ENCODE measurements at regions not wholly inside any gene's neighbourhood (a gene's known extent, or its start where the extent isn't known, plus 50 kb on each side); places are given as distances from the start of the nearest gene placed in this dataset.

- H3K4me1 ChIP-seq (ENCODE audit: control insufficient read depth, extremely low read depth, insufficient read depth, low read length), result no peaks in the 10 kb centered on the region
- H2AFZ ChIP-seq (ENCODE audit: low read length), result no peak overlapping the region
- H4K20me1 ChIP-seq (ENCODE audit: control insufficient read depth, extremely low read depth, insufficient read depth, low read length), result no peaks in the 10 kb centered on the region
- no peaks in the 10 kb centered on the region for H3K9me3 ChIP-seq (ENCODE audit: control insufficient read depth, insufficient read depth, low read depth, low read length)
- H3K4me3 ChIP-seq (replicated peaks in 1 of 4; ENCODE audit: control extremely low read depth in 1 of 4, insufficient read depth in 1 of 4, low read depth in 3 of 4, low read length in 4 of 4), result no peak overlapping the region
- H3K27me3 ChIP-seq (ENCODE audit: control insufficient read depth, insufficient read depth, low read length), result no peaks in the 10 kb centered on the region
- H3K79me2 ChIP-seq (ENCODE audit: control insufficient read depth, insufficient read depth, low read length), result no peaks in the 10 kb centered on the region
- H3K36me3 ChIP-seq (ENCODE audit: control insufficient read depth, insufficient read depth, low read length), result no peaks in the 10 kb centered on the region
- no peak overlapping the region for H3K27ac ChIP-seq (ENCODE audit: insufficient read depth, low read length)
- TF ChIP-seq EZH2 (IDR thresholded peaks at IDR 0.05; ENCODE audit: low read length, missing control alignments) (no peak), CTCF (conservative IDR thresholded peaks at IDR 0.05 in 1 of 2, IDR thresholded peaks at IDR 0.05 in 1 of 2; ENCODE audit: low read depth in 1 of 2, low read length in 2 of 2) (no peak)
- no peak for DNase-seq (ENCODE audit: low read depth in 2 of 2)
- H3K9ac ChIP-seq (ENCODE audit: insufficient read depth, low read length), result no peak overlapping the region
- H3K4me2 ChIP-seq (ENCODE audit: extremely low read depth, insufficient read depth, low read length), result no peak overlapping the region
Measured at GRCh38 chr10:124213471-124213870, 120.1 kb upstream of the CHST15 start.

GRCh38 chr10:124212702-124213101 is 119.3 kb upstream of the CHST15 start:
- no peak for DNase-seq (ENCODE audit: low read depth in 2 of 2)
- H3K9ac ChIP-seq (ENCODE audit: insufficient read depth, low read length), result no peak overlapping the region
- H3K27me3 ChIP-seq (ENCODE audit: control insufficient read depth, insufficient read depth, low read length), result no peaks in the 10 kb centered on the region
- no peak overlapping the region for H3K4me3 ChIP-seq (replicated peaks in 1 of 4; ENCODE audit: control extremely low read depth in 1 of 4, insufficient read depth in 1 of 4, low read depth in 3 of 4, low read length in 4 of 4)
- H3K27ac ChIP-seq (ENCODE audit: insufficient read depth, low read length), result no peak overlapping the region
- no peaks in the 10 kb centered on the region for H3K4me1 ChIP-seq (ENCODE audit: control insufficient read depth, extremely low read depth, insufficient read depth, low read length)
- no peak overlapping the region for H3K4me2 ChIP-seq (ENCODE audit: extremely low read depth, insufficient read depth, low read length)
- H3K79me2 ChIP-seq (ENCODE audit: control insufficient read depth, insufficient read depth, low read length), result no peaks in the 10 kb centered on the region
- no peaks in the 10 kb centered on the region for H3K9me3 ChIP-seq (ENCODE audit: control insufficient read depth, insufficient read depth, low read depth, low read length)
- TF ChIP-seq CTCF (conservative IDR thresholded peaks at IDR 0.05 in 1 of 2, IDR thresholded peaks at IDR 0.05 in 1 of 2; ENCODE audit: low read depth in 1 of 2, low read length in 2 of 2) (no peak), EZH2 (IDR thresholded peaks at IDR 0.05; ENCODE audit: low read length, missing control alignments) (no peak)
- no peaks in the 10 kb centered on the region for H3K36me3 ChIP-seq (ENCODE audit: control insufficient read depth, insufficient read depth, low read length)
- H4K20me1 ChIP-seq (ENCODE audit: control insufficient read depth, extremely low read depth, insufficient read depth, low read length), result no peaks in the 10 kb centered on the region
- H2AFZ ChIP-seq (ENCODE audit: low read length), result no peak overlapping the region

GRCh38 chr10:124211921-124212320 is 118.5 kb upstream of the CHST15 start:
- no peak overlapping the region for H3K9ac ChIP-seq (ENCODE audit: insufficient read depth, low read length)
- H3K4me2 ChIP-seq (ENCODE audit: extremely low read depth, insufficient read depth, low read length), result no peak overlapping the region
- no peak overlapping the region for H3K4me3 ChIP-seq (replicated peaks in 1 of 4; ENCODE audit: control extremely low read depth in 1 of 4, insufficient read depth in 1 of 4, low read depth in 3 of 4, low read length in 4 of 4)

More at GRCh38 chr10:124211921-124212320, 118.5 kb upstream of the CHST15 start:
- no peaks in the 10 kb centered on the region for H3K79me2 ChIP-seq (ENCODE audit: control insufficient read depth, insufficient read depth, low read length)
- H3K9me3 ChIP-seq (ENCODE audit: control insufficient read depth, insufficient read depth, low read depth, low read length), result no peaks in the 10 kb centered on the region
- H3K27me3 ChIP-seq (ENCODE audit: control insufficient read depth, insufficient read depth, low read length), result no peaks in the 10 kb centered on the region
- no peaks in the 10 kb centered on the region for H3K4me1 ChIP-seq (ENCODE audit: control insufficient read depth, extremely low read depth, insufficient read depth, low read length)
- TF ChIP-seq EZH2 (IDR thresholded peaks at IDR 0.05; ENCODE audit: low read length, missing control alignments) (no peak), CTCF (conservative IDR thresholded peaks at IDR 0.05 in 1 of 2, IDR thresholded peaks at IDR 0.05 in 1 of 2; ENCODE audit: low read depth in 1 of 2, low read length in 2 of 2) (no peak)
- H2AFZ ChIP-seq (ENCODE audit: low read length), result no peak overlapping the region
- peak; percentile 30 to 70 for DNase-seq (ENCODE audit: low read depth in 2 of 2)
- H3K27ac ChIP-seq (ENCODE audit: insufficient read depth, low read length), result no peak overlapping the region
- no peaks in the 10 kb centered on the region for H4K20me1 ChIP-seq (ENCODE audit: control insufficient read depth, extremely low read depth, insufficient read depth, low read length)
- no peaks in the 10 kb centered on the region for H3K36me3 ChIP-seq (ENCODE audit: control insufficient read depth, insufficient read depth, low read length)

Measured in fibroblast of lung (primary cell).